ENCODE measurements at regions not wholly inside any gene's neighbourhood (a gene's known extent, or its start where the extent isn't known, plus 50 kb on each side); places are given as distances from the start of the nearest gene placed in this dataset.

- Histone ChIP-seq H3K36me3 (no peaks in the 10 kb centered on the region), H3K27me3 (no peaks in the 10 kb centered on the region), H3K27ac (no peak overlapping the region), H3K4me3 (no peak overlapping the region), H3K4me1 (peaks cover 0 to 9% of the 10 kb centered on the region in 2 donors), H3K9me3 (no peaks in the 10 kb centered on the region)
- DNase-seq: no peak
- intact Hi-C loops (cut with DNase I; ENCODE audit: low total_unique reads): no loop called here
- TF ChIP-seq CTCF (IDR thresholded peaks at IDR 0.05) (no peak), POLR2A (IDR thresholded peaks at IDR 0.05) (no peak)
Measured at GRCh38 chr5:159827861-159828260, 88.4 kb upstream of the ADRA1B start.

GRCh38 chr5:159832073-159832472 is 84.2 kb upstream of the ADRA1B start:
- no peak overlapping the region for H3K27ac ChIP-seq
- intact Hi-C loops (cut with DNase I; ENCODE audit: low total_unique reads): no loop called here
- H3K27me3 ChIP-seq: no peaks in the 10 kb centered on the region
- H3K9me3 ChIP-seq: no peaks in the 10 kb centered on the region
- H3K36me3 ChIP-seq: no peaks in the 10 kb centered on the region
- no peaks in the 10 kb centered on the region for H3K4me1 ChIP-seq
- no peak for DNase-seq
- no peak overlapping the region for H3K4me3 ChIP-seq
- TF ChIP-seq POLR2A (IDR thresholded peaks at IDR 0.05) (no peak), CTCF (IDR thresholded peaks at IDR 0.05) (no peak)

GRCh38 chr5:159833088-159833487 is 83.2 kb upstream of the ADRA1B start:
- H3K36me3 ChIP-seq: no peaks in the 10 kb centered on the region
- no peak for DNase-seq
- H3K4me3 ChIP-seq: no peak overlapping the region
- H3K27me3 ChIP-seq: no peaks in the 10 kb centered on the region
- TF ChIP-seq CTCF (IDR thresholded peaks at IDR 0.05) (no peak), POLR2A (IDR thresholded peaks at IDR 0.05) (no peak)
- H3K27ac ChIP-seq: no peak overlapping the region
- H3K9me3 ChIP-seq: no peaks in the 10 kb centered on the region
- H3K4me1 ChIP-seq: no peaks in the 10 kb centered on the region
- intact Hi-C loops (cut with DNase I; ENCODE audit: low total_unique reads): no loop called here

- H3K27me3 ChIP-seq: no peaks in the 10 kb centered on the region
- H3K27ac ChIP-seq: no peak overlapping the region
- no peak for DNase-seq
- intact Hi-C loops (cut with DNase I; ENCODE audit: low total_unique reads): no loop called here
- no peaks in the 10 kb centered on the region for H3K4me1 ChIP-seq
- TF ChIP-seq POLR2A (IDR thresholded peaks at IDR 0.05) (no peak), CTCF (IDR thresholded peaks at IDR 0.05) (no peak)
- H3K9me3 ChIP-seq: no peaks in the 10 kb centered on the region
- H3K36me3 ChIP-seq: no peaks in the 10 kb centered on the region
- no peak overlapping the region for H3K4me3 ChIP-seq
Measured at GRCh38 chr5:159833846-159834245, 82.4 kb upstream of the ADRA1B start.

- intact Hi-C loops (cut with DNase I; ENCODE audit: low total_unique reads): no loop called here
- H3K27ac ChIP-seq: no peak overlapping the region
- H3K4me1 ChIP-seq: no peaks in the 10 kb centered on the region
- no peaks in the 10 kb centered on the region for H3K9me3 ChIP-seq
- H3K27me3 ChIP-seq: no peaks in the 10 kb centered on the region
- no peak for DNase-seq
- H3K36me3 ChIP-seq: no peaks in the 10 kb centered on the region
- H3K4me3 ChIP-seq: no peak overlapping the region
- no peak for TF ChIP-seq CTCF (IDR thresholded peaks at IDR 0.05)
- TF ChIP-seq POLR2A (IDR thresholded peaks at IDR 0.05): no peak
Measured at GRCh38 chr5:159835548-159835947, 80.7 kb upstream of the ADRA1B start.

Measured in uterus (tissue), 3 donors.